GM21515 (cell line): ENCODE measurements at regions not wholly inside any gene's neighbourhood (a gene's known extent, or its start where the extent isn't known, plus 50 kb on each side); places are given as distances from the start of the nearest gene placed in this dataset.

Source experiments
- ATAC-seq: cut with Tn5 transposase; IDR thresholded peaks from one replicate; pipeline ENCODE4 v1.9.1; 2021; ENCODE audit not compliant: unreplicated experiment

DNA sequence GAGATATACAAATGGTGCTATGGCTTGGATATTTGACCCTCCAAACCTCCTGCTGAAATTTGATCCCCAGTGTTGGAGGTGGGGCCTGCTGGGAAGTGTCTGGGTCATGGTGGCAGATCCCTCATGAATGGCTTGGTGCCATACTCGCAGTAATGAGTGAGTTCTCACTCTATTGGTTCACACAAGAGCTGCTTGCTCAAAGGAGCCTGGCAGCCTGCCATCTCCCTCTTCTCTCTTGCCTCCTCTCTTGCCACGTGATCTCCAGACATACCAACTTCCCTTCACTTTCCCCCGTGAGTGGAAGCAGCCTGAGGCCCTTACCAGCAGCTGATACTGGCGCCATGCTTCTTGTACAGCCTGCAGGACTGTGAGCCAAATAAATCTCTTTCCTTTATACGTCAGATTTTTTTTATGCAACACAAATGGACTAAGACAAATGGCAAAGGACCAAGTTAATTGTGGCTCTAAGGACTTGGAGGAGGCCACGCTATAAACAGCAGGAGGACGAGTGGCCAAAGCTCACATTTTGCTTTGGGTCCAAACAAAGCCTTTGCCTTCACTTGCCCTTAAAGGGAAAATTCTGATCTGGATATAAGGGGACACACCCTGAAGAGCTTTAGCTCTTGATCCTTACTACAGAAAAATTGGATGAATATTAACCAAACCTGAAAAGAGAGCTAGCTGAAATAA, 214.7 kb downstream of the SS18 start:
- no peak for ATAC-seq

DNA sequence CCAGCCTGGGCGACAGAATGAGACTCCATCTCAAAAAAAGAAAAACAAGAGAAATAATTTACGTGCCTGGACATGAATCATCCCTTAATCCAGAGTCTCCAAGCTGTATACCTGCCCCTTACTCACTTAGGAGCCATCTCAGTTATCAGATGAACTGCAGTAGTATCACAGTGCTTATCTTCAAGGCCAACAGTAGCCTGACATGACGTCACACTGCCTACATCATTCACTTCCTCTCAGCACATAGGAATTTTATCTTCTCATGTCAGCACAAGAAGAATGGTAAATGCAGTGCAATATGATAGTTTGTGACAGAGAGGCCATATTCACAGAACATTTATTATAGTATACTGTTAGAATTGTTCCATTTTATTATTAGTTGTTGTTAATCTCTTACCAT, 216.6 kb downstream of the SS18 start:
- ATAC-seq = no peak

DNA sequence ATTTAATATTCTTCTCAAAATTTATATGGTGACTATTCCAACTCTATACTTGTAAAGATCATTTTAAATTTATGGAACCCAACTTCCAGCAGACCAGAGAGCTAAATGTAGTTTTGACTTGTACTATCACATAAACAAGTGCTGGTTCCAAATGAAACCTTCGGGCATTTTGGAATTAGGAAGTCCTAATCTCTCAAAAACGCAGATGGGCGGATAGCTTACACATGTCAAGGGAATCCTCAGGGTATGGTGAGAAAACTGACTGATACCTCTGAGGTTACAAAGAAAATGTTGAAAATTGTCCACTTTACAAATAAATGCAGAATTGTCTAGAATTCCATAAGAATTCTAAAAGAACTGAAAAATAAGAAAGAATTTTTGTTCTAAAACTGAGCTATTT, 224.1 kb downstream of the SS18 start:
- no peak for ATAC-seq

DNA sequence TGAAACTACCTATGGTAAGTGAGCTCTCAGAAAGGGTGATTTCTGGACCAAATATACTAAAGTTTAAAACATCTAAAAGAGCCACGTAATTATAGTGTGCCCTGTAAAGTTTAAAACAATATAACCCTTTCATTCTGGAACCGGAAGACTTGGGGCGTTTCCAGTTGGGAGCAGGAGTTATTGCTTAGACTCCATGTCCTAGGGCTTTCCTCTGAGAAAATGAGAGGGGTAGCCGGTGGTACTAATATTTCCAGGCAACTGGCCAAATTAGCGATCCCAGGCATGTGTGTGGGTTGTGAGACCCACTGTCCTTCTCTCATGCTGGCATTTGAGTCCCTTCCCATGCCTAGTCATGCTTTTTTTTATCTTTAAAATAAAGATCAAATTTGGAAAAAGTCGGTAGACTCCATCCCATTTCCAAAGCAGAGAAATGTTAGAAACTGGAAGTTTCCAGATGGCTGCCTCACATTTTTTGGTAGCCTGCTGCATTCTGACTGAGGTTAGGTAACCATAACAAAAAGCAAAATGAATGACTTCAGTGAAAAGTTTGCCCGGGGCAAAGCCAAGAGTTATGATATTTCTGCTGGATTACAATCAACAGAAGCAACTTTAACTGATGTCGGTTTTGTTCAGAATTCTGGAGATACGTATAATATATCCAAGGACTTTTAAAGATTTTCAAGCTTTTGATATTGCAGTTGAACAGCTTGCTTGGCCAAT, 227.4 kb downstream of the SS18 start:
- no peak for ATAC-seq

DNA sequence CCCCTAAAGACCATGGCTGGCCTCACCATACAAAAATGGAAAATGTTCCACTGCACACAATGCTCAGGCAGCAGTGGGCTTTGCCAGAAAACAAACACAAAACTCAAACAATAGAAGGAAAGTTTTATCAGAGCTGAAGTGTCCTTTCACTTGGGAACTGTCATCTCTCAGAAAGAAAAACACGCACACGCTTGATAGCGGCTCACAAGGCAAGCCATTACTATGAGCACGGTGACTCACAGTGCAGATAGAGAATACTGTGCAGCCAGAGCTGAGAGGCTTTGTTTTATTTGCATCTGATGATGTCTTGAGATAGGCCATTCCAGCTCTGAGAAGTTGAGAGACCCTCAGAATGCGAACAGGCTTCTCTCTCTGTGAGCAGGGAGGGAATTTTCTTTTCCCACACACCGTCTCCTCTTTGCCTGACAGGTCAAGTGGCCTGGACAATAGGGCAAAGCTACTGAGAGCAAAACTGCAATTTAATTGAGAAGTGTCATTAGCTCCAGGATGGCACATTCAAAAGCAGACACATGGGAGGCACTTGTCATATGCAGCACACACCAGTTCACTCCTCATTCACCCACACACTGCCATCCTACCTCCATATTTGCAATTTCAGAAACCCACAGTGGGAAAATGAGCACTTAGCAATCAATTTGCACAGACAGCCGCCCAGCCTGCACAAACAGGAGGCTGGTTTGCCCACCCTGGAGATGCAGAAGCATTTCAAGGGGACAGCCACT, 236.6 kb downstream of the SS18 start:
- no peak for ATAC-seq

DNA sequence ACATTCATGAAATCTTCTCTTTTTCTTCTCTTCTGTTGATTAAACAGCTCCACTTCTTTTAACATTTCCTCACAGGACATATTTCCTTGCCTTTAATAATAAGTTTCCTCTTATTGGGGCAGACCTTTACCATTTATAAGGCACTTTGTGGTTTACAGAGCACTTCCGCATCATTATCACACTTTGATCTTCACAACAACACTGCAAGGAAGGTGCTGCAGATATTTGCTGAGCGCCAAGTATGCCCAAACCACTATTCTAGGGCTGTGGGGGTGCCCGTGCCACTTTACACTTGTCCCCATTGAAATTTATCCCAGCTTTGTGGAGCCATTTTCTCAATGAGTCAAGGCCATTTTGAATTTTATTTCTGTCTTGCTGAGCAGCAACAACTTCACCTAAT, 246.6 kb downstream of the SS18 start:
- ATAC-seq = no peak

DNA sequence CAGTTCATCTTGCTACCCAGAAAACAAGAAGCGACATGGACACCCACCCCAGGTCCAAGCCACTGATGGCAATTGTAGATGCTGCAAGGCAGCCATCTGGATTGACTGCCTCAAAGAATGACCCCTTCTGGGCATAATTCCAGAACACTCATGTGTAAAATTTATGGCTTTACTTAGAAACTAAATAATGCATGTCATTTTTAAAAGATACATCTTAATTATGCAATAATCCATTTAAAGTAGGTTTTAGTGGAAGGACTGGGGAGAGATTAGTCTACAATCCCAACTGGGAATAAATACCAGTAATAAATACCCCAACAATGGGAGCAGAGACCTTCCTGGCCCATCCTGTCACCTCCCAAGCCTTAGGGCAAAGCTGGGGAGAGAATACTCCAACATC, 247.7 kb downstream of the SS18 start:
- ATAC-seq = no peak

DNA sequence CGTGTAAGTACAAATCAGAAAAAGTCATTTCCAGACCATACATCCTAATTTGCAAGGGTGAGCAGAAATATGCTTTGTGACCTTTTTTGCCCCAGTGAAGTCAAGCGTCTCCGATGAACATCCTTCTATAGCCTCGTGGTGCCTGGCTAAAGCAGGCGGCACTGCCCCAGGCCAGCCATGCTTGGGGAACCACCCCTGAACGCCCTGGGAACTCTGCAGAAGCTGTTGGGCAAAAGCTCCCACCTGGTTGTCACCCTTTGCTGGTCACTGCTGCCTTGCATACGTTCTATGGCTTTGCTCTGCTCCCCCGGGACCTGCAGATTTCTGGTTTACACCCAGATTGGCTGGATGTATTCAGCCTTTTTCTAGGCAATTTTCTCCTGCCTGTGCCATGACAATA, 256.4 kb downstream of the SS18 start:
- ATAC-seq = no peak

DNA sequence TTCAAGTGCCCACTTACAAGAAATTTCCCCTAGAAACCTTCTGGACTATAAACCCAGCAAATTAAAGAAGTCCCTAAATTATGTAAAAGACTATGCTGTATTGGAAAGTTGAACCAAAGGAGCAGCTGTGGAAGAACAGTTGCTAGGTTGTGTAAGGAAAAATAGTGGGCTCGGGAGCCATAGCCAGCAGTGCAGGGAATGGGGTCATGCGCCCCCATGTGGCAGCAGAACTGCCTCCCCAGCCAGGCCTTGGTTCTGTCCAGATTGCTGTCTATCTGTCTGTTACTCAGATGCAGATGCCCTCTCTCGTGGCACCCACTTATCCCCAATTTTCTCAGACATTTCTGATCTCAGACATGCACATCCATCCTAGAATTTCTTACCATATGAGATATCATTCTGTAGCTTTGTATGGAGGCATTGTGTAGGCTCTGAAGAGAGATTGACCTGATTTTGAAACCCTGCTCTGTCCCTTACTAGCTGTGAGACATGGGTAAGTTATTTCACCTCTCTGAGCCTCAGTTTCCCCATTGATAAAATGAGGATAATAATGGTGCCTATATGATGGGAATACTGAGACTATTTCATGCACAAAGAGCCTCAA, 258.3 kb downstream of the SS18 start:
- ATAC-seq = no peak

DNA sequence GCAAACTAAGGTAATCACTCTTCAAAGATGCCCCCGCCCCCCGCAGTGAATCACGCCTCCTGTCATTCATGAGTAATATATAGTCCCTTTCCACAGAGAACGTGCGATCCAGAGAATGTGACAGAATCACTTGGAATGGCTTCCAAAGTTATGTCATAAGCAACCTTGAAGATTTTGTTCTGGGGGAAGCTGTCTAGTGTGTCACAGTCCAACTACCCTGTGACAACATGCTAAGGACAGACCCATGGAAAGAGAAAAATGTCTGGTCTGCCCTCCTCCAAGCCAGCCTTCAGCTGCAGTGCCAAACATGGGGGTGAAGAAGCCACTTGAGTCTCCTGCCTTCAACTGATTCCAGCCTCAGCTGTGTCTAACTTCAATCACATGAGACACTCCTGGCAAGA, 259.1 kb downstream of the SS18 start:
- ATAC-seq = no peak

DNA sequence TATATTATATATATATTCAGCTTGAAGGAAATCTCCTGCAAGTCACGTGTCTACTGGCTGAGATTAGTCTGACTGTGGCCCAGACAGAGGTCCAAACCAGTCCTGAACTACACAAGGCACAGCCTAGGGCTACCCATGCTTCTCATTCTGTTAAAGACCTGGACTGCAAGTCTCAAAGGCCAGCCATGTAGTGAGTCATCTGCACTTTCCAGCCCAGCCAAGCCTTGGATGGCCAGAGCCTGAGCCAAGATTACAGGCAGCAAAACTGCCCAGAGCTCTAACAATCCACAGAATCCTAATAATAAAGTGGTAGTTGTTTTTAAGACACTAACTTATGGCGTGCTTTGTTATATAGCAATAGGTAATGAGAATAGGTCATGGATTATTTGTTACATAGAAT, 259.6 kb downstream of the SS18 start:
- no peak for ATAC-seq

DNA sequence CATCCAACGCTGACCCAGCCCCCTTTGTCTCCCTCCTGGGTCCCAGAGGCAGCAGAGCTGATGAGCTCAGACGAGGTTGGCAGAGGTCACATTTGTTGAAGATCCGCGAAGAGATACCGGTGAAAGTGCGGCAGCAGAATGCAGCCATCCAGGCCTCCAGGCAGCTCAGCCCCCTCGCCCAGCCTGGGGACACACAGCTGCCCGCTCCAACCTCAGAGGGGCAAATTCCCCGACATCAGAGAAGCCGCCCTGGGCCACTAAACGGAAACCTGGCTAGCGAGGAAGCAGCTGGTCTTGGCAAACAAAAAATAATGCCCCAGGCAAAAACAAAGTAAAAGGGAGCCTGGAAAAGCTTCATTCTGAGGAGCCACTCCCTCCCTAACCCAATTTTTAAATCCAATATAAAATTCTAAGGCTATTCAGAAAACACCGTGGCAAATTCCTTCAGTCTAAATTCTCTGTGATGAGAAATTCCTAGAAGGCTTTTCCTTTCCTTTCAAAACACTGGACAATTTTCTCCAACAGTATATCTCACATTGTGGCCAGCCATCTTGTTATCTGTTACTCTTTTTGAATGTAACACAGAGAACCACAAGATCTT, 262.4 kb downstream of the SS18 start:
- ATAC-seq = no peak

DNA sequence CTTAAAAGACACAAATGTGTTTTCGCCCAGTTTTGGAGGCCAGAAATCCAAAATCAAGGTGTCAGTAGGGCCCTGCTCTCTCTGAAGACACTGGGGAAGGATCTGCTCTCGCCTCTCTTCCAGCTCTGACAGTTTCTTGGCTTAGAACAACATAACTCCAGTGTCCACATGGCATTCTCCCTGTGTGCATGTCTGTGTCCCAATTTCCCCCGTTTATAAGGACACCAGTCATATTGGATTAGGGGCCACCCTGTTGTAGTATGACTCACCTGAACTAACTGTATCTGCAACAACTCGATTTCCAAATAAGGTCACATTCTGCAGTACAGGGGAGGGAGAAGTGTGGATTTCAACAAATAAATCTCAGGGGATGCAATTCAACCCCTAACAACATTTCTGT, 263.2 kb downstream of the SS18 start:
- no peak for ATAC-seq

DNA sequence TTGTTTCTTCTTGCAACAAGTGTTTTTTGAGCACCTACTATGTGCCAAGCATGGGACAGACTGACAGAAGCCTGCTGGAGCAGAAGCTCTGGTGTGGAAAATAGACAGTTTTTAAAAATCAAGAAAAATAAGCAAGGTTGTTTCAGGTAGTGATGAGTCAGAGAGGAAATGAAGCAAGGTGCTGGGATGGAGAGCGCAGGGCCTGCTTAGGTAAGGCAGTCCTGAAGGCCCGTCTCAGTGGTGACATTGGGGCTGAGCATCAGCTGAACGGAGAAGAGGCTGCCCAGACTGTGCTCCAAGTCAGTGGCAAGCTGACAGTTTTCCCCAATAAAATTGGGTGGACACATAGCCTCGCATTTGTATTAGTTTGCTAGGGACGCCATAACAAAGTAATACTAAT, 263.6 kb downstream of the SS18 start:
- ATAC-seq = no peak

DNA sequence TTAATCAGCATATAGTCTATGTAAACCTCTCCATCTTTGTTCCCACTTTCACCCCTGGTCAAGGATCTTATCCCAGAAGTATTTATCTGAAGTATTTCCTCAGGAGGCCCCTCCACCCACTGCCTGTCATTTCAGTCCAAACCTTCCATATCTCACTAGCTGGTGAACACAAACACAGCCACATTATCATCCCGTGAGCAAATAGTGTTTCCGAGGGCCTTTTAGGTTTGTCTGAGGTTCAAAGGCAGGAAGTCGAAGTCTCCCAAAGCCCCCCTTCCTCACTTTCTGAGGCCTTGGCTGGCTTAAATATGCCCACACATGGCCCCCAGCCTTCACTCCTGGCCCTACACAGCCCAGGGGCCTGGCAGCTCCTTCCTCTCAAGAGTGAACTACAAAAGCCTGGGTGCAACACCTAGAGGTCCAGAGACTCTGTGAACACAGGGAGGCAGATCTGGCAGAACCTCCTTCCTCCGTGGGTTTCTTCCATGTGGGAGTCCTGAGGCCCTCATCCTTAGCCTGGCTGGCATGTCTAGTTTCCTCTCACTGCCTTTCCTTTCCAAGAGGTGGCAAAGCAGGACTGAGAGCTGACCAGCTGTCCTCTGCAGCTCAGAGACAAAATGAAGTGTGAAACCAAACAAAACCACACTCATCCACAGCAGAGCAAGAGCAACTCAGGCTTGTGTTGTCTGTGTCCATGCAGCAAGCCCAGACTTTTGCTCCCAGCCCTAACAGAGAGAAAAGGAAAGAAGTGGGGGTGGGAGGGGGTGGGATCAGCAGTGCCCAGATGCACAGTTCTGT, 264.2 kb downstream of the SS18 start:
- no peak for ATAC-seq

DNA sequence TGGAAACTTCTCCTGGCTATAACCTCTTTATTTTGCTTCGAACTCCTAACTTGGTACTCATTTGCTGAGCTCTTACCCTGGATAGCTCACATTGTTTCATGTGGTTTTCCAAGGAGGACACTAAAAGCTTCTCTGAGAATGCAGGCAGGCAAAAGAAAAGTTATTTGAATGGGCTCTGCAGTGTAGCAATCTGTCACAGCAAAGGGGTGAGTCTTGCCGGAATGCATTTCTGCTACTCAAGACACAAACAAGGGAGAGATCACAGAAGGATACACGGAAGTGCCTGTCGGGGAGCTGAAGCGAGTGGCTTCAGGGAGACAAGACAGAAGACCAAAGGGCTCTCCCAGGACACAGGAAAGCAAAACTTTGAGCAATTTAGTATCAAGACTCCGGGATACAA, 265.4 kb downstream of the SS18 start:
- ATAC-seq = no peak

DNA sequence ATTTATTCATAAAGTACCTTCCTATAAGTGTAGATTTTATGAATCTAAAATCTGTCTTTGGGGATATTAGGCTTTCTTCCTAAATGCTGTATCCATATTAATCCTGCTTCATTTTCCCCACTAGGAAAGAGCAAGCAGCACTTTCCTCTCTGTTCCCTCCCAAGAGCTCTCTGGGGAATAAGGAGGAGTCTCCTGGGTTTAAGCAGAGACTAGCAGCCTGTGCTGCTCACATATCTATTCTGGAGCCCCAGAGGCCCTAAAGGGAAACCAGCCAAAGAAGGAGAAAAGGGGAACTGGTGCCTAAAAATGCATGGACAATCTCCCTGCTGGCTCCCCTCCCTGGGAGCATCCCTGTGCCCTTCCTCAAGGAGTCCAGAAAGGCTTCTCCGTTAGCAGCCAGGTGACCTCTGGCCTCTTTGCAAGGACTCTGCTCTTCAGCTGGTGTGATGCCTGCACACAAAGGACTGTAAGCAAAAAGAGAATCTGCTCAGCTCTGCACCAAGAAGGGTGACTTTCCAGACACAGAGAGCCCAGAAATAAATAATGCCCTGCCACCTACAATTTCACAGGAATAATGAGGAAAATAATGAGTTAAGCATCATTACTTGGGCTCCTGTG, 270.6 kb downstream of the SS18 start:
- no peak for ATAC-seq

DNA sequence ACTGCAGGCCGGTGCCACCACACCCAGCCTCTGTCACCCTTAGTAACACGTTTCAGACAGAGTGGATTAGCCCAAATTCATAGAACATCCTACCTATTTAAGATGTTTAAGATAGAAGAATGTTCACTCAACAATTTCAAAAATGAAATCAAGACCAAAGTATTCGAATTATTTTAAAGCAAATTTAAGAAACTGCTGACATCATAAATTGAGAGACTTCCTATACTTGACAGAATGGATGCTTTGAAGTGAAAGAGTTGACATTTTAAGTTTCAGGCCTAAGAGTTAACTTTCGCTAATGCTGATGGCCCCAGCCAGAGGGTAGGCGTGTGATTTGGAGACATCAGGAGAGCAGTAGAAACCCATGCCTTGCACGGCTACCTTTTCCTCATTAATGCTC, 271.9 kb downstream of the SS18 start:
- ATAC-seq = no peak

DNA sequence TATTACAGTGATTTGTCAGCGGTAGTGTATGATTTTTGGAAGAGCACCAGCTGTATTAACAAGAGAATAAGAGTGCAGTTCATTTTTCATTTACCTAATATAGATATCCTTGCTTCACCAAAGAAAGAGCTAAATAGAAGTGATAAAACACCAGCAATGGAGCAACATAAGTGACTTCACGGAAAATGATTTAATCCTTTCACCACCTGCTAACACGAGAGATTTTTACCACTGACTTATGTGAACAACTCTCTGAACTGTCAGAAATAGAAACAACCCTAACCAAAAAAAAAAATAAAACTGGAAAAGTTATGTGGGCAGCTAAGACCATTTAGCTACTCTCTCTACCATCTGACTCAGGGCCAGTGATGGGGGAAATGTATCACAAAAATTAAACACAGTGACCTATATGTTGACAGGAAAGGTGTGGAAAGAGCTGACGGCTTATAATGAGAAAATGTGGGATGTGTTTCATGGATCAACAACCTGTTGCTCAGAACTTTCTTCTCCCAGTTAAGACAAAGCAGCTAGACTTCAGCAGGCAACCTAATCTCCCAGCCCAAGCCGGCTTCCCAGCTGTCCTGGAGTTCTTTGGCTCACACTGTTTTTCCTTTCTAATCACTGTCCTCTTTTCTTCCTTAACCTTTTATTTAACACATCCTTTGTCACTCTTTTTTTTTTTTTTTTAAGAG, 272.7 kb downstream of the SS18 start:
- no peak for ATAC-seq

DNA sequence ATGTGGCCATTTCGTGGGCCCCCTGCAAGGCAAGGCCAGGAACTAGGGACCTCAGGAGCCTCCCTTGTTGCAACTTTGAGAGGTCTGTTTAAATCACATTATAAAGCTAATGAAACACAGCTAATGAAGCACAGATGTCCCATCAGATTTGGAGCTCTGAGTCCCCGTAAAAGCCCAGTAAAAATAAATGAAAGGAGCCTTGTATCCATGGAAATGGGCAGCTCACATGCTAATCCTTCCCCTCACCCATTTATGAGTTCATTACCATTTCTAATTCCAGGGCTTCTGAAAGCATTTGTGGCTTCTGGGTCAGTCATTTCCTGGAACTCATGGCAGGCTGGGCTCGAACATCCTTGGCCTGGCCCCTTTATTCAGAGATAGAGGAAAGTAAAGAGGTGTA, 274.8 kb downstream of the SS18 start:
- no peak for ATAC-seq
